Activated naive CD4-positive, alpha-beta T cell (primary cell): ENCODE measurements at regions not wholly inside any gene's neighbourhood (a gene's known extent, or its start where the extent isn't known, plus 50 kb on each side); places are given as distances from the start of the nearest gene placed in this dataset.
"Not testable (repeated sequence)": the region's sequence is repeated elsewhere in the genome, so short reads cannot be mapped to it uniquely, and the experiment has no call there.

Experiments used
- DNase-seq, 4 experiments: peaks; one replicate each; lab custom pipeline; 2025; lab: John Stamatoyannopoulos, UW

GRCh38 chrX:69431420-69431819 is 72.7 kb upstream of the NALF2 start:
- no peak for DNase-seq

DNA sequence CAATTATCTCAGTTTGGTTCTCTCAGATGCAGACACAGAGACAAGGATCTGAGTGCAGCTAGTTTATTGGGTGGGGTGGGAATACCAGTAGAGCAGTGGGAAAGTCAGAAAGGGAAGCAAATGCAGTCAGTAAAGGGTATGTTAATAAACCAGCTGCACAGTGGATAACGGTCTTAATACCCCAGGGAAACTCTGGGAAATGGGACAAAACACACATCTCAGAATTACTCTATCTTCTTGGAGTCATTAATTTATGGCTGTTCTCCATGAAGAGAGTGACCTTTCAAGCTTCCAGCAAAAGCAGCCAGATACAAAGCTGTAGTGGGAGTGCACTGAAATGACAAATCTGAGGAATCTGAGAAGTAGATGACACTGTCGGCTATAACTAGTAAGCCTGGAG is 73.3 kb upstream of the NALF2 start:
- DNase-seq, result no peak

DNA sequence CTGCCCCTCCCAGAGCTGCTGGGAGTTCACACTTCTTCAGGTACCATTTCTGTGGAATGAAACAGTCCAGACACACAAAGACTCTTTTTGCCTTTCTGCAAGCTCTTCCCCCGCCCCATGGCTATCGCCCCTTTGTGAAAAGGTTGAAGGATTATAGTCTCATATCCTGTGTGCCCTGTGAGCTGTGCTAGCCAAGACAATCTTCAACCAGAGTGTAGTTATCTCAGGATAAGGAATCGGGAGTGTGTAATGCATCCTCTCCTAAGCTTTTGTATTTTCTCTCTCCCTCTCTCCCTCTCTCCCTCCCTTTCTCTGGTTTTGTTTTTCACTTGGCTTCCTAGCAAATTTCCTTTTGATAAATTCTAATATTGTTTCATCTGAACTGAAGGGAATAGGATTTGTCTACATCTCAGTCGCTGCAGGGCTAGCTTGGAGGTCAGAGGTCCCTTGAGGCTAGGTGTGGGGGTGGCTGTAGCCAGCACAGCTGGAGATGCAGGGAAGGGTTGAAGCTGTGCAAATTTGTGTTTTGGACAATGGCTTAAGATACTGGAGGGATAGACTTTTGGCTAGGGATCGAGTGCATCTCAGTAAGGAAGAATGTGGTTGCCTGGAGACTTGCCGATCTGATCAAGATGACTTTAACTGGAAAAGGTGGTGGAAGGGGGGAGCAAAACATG is 74.6 kb upstream of the NALF2 start:
- no peak for DNase-seq

DNA sequence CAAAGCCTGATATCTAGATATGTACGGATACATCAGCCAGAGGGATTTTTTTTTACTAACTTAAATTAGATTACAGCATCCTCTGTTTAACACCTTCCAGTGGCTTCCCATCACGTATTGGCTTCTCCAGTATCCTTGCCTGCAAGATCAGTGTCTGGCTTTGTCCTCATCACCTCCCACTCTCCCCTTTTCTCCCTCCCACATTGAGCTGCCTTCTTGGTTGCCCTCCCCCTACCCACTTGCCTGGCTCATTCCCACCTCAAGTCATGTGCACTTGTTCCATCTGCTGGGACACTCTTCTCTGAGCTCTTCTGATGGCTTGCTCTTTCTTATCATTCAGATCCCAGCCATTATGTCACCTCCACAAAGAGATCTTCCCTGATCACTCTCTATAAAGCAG is 75.9 kb upstream of the NALF2 start:
- no peak for DNase-seq

DNA sequence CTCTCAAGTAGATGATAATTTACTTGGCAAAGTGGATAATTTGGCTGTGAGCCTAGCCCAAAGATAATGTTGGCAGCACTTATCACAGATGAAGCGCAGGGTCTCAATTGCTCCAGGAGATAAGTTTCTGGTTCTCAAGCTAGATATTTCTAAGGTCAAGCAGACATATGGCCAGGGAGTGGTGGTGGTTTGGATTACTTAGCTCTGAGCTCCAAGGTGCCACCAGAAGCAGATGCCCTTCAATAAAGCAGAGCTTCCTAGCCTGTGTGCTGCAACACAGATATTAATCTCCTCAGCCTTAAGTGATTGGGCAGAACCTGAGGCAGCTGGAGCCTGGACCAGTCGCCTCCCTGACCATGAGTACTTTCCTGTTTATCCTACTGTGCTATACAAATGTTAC is 79.2 kb upstream of the NALF2 start:
- DNase-seq, result no peak

DNA sequence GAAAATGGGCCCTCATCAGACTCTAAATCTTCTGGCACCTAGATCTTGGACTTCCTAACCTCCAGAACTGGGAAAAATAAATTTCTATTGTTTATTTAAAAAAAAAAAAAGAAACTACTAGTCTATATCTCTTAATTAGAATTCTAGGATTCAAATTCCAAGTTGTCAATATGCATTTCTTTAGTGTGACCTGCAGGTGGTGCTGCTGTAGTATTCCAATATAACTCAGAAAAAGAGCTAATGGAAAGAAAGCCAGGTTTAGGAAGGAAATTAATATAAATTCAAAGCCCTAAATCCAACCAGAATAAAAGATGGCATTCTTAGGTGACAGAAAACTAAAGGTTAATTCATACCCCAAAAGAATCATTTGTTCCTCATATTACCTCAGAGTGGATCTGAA is 80.0 kb upstream of the NALF2 start:
- no peak for DNase-seq

- not testable (repeated sequence) for DNase-seq
Observed at GRCh38 chrX:69422208-69422607, 81.9 kb upstream of the NALF2 start.

GRCh38 chrX:69415698-69416097 is 88.4 kb upstream of the NALF2 start:
- no peak for DNase-seq

DNA sequence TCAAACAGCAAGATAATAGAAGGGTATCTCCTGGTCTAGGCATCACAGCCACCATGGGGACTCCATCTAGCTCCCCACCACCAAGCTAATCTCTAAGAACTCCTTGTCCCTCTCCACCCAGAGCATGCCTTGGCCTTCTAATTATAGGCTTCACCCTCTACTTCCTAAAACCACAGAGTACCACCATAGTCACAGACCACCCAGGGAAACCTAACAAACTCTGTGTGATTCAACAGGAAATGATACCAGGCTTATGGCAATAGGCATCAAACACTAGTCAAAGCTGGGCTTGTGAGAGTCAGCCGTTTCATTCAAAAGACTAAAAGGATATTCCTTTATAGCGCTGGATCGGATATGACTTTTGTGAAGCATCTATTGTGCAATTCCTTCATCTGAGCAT is 91.5 kb upstream of the NALF2 start:
- DNase-seq, result no peak

GRCh38 chrX:69398881-69399280 is 105.2 kb upstream of the NALF2 start:
- DNase-seq, result no peak

- DNase-seq, result no peak
Observed at GRCh38 chrX:69396916-69397315, 107.2 kb upstream of the NALF2 start.

GRCh38 chrX:69395306-69395705 is 108.8 kb upstream of the NALF2 start:
- DNase-seq, result no peak

- DNase-seq, result no peak
Observed at GRCh38 chrX:69389101-69389501, 115.0 kb upstream of the NALF2 start.

DNA sequence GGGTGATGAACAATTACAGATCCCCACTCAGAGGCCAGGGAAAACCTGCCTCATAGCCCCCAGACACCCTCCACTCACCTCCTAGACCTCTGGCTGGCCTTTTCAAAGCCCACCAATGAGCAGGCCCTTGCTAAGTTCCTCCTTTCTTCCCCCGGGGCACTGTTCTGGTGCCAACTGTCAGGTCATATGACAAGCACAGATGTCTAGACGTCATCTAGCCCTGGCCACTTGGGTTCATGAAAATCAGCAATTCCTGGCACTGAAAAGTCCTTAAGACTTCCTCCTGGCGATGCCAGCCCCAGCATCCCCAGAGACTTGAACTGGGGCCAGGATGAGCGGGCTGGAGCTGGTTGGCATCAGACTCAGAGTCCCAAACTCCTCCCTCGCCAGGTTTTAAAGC is 115.6 kb upstream of the NALF2 start:
- no peak for DNase-seq

DNA sequence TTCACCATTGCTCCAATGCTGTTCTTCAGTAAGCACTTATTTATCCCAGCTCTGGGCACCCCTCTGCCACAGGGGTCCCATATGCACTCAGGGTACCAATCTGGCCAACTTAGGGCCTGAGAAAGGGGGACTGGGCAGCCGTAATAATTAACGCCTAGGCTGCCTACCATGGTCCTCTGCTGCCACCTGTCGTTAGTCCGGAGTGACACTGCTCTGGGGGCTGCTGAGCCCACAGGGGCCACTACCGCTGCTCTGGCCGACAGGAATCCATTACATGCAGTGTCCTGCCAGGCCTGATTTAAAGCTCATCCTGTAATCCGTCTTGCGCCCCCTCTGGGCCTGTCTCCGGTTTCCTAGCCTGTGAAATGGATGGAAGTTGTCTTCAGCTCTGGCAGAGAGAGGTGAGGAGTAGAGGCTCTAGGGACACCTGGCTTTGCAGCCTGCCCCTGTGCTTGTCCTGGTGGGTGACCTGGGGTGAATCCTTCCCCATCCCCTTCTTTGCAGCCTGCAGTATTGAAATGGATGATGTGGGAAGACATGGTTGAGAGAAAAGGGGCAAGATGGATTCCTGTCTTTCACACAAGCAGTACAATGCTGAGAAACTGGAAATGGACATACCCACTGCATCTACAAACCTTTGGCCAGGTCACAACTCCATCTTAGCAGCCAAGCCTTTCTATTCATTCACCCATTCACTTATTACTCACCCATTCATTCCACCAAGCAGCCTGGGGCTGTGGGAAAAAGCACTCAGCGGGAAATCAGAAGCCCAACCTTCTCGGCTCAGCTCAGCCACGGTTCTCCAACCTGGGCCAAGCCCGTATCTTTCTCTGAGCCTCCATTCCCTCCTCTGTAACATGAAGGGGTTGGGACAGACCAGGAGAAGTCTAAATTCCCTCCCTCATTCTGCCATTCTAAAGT is 116.3 kb upstream of the NALF2 start:
- no peak for DNase-seq

DNA sequence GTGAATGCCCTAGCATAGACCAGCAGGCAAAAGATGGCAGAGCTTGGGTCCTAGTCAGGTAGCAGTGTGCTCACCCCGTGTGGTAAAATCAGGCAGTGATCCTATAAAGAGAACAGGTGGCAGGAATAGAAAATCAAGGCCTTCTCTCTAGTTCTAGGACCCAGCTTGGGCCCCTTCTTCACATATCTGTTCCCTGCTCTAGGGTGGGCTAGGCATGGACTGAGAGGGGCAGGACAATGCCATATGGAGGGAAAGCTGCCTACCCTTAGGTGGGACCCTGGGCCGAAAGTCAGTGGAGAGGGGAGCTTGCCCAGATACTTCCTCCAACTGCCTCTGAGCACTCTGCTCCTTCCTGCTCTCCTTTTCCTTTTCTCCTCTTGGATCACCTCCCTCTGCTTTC is 117.4 kb upstream of the NALF2 start:
- no peak for DNase-seq

GRCh38 chrX:69379412-69379811 is 124.7 kb upstream of the NALF2 start:
- no peak for DNase-seq

DNA sequence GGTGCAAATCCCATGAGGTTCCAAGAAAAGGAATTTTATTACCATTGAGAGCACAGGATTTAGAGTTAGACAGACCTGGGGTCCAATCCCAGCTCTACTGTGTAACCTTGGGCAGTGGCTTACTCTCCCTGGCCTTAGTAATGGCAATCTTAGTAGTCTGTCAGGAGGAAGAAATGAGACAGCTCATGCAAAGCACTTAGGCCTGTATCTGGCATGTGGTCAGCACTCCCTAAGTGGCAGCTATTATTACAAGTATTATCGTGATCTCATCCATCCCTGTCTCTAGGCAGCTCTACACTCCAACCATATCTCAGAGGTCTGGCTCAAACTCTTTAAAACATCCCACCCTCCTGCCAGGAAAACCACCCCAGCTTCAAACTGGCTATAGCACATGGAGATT is 129.6 kb upstream of the NALF2 start:
- no peak for DNase-seq

GRCh38 chrX:69372435-69372834 is 131.7 kb upstream of the NALF2 start:
- DNase-seq, result no peak

- DNase-seq, result no peak
Observed at GRCh38 chrX:69371159-69371558, 133.0 kb upstream of the NALF2 start.

GRCh38 chrX:69369999-69370398 is 134.1 kb upstream of the NALF2 start:
- no peak for DNase-seq

DNA sequence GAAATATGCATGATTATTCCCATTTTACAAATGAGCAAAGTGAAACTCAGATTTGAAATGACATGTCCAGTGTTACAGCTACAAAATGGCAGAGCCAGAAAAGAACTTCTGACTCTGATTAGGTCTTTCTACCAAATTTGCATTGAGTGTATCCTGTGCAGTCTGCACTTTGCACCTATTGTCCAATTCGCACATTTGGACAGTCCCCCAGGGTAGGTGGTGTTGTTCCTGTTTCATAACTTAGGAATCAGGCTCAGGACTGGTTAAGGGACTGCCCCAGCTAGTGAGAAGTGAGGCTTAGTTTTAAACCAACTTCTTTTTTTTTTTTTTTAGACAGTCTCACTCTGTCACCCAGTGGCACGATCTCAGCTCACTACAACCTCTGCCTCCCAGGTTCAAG is 137.9 kb upstream of the NALF2 start:
- no peak for DNase-seq

- DNase-seq, result no peak
Observed at GRCh38 chrX:69365755-69366154, 138.4 kb upstream of the NALF2 start.

DNA sequence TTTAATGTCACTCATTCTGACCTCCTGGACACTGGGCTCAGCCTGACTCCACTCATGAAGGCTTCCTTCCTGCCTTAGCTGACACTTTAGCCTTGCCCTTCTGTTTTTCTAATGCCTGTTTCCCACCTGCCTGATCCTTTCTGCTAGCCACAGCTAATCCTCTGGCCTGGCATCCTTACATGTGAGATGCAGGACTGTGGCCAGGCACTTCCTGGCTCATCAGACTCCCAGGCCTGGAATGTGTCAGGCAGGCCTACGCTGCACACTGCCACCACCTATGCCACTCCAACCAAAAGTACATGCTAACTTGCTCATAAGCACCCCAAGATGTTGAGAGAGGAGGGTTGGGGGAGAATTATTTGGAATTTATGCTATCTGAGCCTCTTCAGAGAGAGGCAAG is 138.8 kb upstream of the NALF2 start:
- no peak for DNase-seq
